Jurkat, Clone E6-1 (cell line): ENCODE measurements at regions not wholly inside any gene's neighbourhood (a gene's known extent, or its start where the extent isn't known, plus 50 kb on each side); places are given as distances from the start of the nearest gene placed in this dataset.

ENCODE experiments used
- DNase-seq: peaks from one replicate; pipeline ENCODE4 v3.0.0-alpha.2; 2011; ENCODE audit warnings: low read depth, low spot score
- H3K4me3 ChIP-seq: 2 replicates; pipeline ENCODE4 v1.5.1; 2011; ENCODE audit warnings: mild to moderate bottlenecking, low read length, control low read depth, moderate library complexity

DNA sequence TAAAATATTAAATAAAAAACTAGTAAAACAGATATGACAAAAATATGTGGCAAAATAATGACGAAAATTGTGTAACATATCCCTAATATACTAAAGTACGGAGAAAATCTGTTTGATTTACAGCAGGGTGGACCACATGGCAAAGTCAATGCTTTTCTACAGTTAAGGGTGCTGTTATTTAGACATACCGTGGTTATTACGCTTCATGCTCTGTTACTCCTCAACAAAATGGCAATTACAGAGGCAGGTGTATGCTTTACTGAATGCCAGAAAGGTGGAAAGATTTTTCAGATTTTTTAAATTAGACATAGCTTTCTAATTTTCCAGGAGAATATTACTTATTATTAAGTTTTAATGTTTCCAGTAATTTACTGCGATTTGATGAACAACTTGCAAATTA, 343.9 kb upstream of the DPYD start:
- DNase-seq = no peak
- H3K4me3 ChIP-seq = no peak overlapping the region

DNA sequence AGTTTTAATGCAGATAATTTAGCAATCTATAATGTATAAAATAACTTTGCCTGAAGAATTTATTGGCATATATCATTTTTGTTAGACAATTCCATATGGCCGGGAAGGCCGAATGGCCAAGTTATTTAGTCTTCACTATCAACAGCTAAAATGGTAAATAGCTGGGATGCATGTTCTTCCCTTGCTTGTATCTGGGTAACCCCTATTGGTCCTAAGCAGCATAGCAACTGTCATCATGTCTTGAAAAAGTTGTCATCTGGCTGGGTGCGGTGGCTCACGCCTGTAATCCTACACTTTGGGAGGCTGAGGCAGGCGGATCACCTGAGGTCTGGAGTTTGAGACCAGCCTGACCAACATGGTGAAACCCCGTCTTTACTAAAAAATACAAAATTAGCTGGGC, 340.0 kb upstream of the DPYD start:
- H3K4me3 ChIP-seq = no peak overlapping the region
- no peak for DNase-seq

DNA sequence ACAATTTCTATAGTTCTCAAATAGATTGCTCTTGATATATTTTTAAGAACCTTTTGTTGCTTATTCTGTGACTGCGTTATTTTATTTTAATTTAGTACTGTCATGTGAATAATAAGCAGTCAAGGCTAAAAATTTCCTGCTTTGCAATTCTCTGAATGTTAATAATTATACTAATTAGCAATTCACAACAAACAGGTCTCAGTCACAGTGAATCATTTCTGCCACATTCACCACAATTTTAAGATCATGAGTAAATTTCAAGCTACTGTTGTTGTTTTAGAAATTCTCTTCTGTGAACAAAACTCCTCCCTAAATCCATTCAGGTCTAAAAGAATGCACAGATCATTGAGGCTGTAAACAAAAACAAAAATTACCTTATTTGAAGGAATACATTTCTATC, 339.6 kb upstream of the DPYD start:
- no peak for DNase-seq
- no peak overlapping the region for H3K4me3 ChIP-seq

DNA sequence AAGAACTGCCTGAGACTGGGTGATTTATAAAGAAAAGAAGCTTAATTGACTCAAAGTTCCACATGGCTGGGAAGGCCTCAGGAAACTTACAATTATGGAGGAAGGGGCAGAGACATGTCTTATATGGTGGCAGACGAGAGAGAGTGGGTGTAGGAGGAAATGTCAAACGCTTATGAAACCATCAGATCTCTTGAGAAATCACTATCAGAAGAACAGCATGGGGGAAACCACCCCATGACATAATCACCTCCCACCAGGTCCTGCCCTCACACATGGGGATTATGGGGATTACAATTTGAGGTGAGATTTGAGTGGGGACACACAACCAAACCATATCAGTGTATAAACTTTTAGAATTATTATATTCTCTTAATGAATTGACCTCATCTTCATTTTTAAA, 335.9 kb upstream of the DPYD start:
- no peak for DNase-seq
- no peak overlapping the region for H3K4me3 ChIP-seq

GRCh38 chr1:98253145-98253544, 332.3 kb upstream of the DPYD start:
- H3K4me3 ChIP-seq = no peak overlapping the region
- DNase-seq = no peak

DNA sequence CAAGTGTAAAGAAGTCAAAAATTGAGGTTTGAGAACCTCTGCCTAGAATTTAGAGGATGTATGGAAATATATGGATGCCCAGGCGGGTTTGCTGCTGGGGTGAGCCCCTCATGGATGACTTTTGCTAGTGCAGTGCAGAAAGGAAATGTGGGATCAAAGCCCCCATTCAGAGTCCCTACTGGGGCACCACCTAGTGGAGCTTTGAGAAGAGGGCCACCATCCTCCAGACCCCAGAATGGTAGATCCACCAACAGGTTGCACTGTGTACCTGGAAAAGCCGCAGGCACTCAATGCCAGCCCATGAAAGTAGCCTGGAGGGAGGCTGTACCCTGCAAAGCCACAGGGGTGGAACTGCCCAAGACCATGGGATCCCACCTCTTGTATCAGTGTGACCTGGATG, 330.7 kb upstream of the DPYD start:
- H3K4me3 ChIP-seq = no peak overlapping the region
- peak; percentile 6 for DNase-seq

- no peak overlapping the region for H3K4me3 ChIP-seq
- DNase-seq = no peak
These were observed 311.8 kb upstream of the DPYD start for GRCh38 chr1:98232678-98233077.

DNA sequence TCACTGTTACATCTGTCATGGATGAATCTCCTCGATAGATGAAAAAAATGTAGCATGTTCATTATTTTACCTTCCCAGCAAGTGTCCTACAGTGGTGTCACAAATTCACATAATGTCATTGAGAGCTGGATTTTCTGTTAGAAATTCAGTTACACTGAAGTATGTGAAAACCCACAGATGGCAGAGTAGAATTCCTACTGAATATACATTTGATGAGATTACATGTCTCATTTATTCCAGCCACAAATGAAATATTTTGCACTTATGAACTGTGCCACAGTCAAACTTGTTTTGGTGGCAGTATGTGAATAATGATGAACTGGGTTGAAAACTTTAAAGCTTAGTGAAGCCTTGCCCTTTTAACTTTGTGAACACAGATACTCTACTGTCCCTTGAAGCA, 301.9 kb upstream of the DPYD start:
- no peak overlapping the region for H3K4me3 ChIP-seq
- no peak for DNase-seq

- no peak overlapping the region for H3K4me3 ChIP-seq
- no peak for DNase-seq
These were observed 301.1 kb upstream of the DPYD start for GRCh38 chr1:98221923-98222322.

- H3K4me3 ChIP-seq = no peak overlapping the region
- no peak for DNase-seq
These were observed 296.8 kb upstream of the DPYD start for GRCh38 chr1:98217601-98218000.

DNA sequence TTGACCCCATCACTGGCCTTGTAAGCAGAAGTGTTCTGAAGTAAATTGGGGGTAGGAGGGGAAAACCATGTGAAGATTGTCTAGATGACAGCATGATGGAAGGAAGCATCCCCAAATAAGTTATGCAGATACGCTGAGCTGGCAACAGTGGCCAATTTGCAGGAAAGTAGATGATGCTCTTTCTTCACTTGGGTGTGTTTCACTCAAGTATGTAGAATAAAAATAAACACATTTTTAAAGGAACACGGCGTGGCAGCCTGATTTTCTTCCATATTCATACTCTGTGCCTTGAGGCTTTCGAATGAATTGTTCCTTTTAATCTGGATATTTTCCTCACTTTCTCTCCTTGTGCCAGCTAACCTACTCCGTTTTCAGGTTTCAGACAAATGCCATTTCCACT, 295.5 kb upstream of the DPYD start:
- DNase-seq = no peak
- H3K4me3 ChIP-seq = no peak overlapping the region

GRCh38 chr1:98211271-98211845, 290.5 kb upstream of the DPYD start:
- no peak overlapping the region for H3K4me3 ChIP-seq
- no peak for DNase-seq

DNA sequence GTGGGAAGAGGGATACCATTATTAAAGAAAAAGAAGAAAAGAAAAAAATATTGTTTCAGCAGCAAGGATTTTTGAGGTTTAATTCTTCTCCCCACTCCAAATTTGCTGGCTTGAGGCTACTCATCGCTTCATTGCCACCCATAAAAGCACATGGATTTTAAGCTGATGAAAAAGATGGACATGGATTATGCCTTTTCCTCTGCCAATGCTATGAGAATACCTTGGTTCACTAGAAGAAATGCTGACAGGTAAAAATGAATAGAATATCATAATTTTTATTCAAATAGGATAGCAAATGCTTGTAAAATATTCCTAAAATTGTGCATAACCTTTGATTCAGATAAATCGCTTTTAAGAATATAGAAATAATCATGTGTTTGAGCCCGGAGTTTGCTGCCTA, 289.7 kb upstream of the DPYD start:
- H3K4me3 ChIP-seq = no peak overlapping the region
- DNase-seq = no peak

- no peak for DNase-seq
- H3K4me3 ChIP-seq = no peak overlapping the region
These were observed 289.2 kb upstream of the DPYD start for GRCh38 chr1:98210064-98210463.

DNA sequence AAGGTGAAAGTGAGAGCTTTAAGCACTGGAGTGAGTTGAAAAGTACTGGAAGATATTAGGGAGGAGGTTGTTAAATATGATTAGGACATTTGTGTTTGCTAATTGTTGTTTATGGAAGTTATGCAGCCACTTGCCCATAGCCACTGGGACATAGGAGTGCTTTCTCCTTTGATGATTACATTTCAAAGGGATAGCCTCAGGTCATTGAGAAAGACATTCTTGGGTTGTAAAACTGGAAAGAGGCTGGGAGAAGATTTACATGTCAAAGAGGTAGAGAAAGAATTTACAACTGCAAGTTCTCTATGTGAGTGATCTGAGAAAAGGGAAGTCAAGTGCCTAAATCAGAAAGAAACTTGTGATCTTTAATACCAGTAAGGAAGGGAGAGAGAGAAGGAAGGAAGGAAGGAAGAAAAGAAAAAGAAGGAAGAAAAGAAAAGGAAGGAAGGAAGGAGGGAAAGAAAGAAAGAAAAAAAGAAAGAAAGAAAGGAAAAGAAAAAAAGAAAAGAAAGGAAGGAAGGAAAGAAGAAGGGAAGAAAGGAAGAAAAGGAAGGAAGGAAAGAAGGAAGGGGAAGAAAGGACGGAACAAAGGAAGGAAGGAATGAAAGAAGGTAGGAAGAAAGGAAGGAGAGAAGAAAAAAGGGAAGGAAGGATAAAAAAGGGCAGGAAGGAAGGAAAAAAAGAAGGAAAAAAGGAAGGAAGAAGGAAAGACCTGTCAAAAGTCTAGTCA, 284.6 kb upstream of the DPYD start:
- no peak overlapping the region for H3K4me3 ChIP-seq
- no peak for DNase-seq

DNA sequence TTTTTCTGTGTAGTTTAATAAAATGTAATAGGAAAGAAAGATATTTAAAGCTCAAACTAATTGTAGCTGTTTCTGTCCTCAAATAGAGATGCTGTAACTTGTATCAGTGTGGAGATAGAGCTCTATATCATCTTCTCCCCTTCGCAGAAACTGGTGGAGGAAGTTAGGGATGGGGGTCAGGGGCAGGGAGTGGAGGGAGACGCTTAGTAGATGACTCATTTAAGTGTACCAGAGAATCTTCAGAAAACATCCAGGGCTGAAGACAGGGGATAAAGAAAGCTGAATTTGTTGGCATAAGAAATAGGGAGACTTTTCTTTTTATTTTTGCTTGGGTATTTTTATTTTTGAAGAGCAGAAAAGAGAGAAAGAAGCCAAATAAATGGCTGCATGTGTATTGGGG, 282.6 kb upstream of the DPYD start:
- no peak for DNase-seq

GRCh38 chr1:98201666-98202081, 280.8 kb upstream of the DPYD start:
- DNase-seq = no peak
- H3K4me3 ChIP-seq = no peak overlapping the region

More for the DNA sequence above, 282.6 kb upstream of the DPYD start:
- H3K4me3 ChIP-seq = no peak overlapping the region

GRCh38 chr1:98197356-98197755, 276.5 kb upstream of the DPYD start:
- DNase-seq = no peak
- no peak overlapping the region for H3K4me3 ChIP-seq

- H3K4me3 ChIP-seq = no peak overlapping the region
- DNase-seq = no peak
These were observed 275.2 kb upstream of the DPYD start for GRCh38 chr1:98196012-98196411.

DNA sequence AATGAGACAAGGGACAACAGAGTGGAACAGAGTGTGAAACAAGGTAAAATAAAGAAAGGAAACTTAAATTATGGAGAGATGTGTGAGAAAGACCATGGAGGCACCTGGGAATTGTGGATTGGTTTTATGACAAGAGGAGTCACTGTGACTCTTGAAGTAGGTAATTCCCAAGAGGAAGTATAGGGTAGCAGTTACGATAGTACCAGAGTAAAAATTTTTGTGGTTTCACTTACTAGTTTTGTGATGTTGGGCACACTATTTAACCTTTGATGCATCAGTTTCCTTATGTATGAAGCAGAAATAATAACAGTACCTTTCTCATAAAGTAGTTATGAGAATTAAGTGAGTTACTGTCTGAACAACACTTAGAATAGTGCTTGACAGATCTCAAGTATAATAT, 267.9 kb upstream of the DPYD start:
- H3K4me3 ChIP-seq = no peak overlapping the region
- no peak for DNase-seq

- DNase-seq = no peak
- no peak overlapping the region for H3K4me3 ChIP-seq
These were observed 264.0 kb upstream of the DPYD start for GRCh38 chr1:98184856-98185255.
